Fibroblast of skin of scalp (primary cell): ENCODE measurements at regions not wholly inside any gene's neighbourhood (a gene's known extent, or its start where the extent isn't known, plus 50 kb on each side); places are given as distances from the start of the nearest gene placed in this dataset.
"Not testable (repeated sequence)": the region's sequence is repeated elsewhere in the genome, so short reads cannot be mapped to it uniquely, and the experiment has no call there.

ENCODE experiments used
- DNase-seq: peaks from one replicate; pipeline ENCODE4 v3.0.0-alpha.2; 2013

- peak; percentile 49 for DNase-seq
Measured at GRCh38 chr4:81314897-81315470, 100.0 kb upstream of the PRKG2 start.

DNA sequence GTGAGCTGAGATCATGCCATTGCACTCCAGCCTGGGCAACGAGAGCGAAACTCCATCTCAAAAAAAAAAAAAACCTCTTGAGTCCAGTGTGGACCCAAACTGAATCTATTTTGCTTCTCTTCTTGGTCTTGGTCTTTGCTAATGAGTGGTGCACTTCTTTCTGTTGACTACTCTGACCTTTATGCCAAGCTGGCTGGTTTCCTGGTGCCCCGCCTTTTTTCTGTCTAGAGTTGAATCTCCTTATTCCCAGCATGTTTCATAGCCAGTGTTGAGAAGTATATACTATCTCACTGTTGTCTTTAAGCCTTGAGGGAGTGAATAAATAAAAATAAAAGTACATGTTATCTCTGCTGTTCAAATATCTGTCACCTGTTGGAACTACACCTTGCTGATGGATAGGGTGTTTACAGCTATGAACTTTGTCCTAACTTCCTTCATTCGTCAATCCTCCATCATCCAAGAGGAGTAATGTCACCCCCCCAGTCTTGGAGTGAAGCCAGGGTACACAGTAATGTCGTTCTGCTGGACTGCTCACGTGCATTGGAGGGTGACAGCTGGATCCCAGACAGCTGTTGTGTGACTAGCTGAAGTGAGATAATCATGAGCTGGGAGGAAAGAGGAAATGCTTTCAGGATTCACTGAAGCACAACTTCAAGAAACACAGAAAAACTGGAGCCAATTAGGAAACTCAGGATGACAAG is 99.3 kb upstream of the PRKG2 start:
- peak; percentile 74 for DNase-seq

GRCh38 chr4:81307991-81308390 is 93.0 kb upstream of the PRKG2 start:
- DNase-seq, result no peak

DNA sequence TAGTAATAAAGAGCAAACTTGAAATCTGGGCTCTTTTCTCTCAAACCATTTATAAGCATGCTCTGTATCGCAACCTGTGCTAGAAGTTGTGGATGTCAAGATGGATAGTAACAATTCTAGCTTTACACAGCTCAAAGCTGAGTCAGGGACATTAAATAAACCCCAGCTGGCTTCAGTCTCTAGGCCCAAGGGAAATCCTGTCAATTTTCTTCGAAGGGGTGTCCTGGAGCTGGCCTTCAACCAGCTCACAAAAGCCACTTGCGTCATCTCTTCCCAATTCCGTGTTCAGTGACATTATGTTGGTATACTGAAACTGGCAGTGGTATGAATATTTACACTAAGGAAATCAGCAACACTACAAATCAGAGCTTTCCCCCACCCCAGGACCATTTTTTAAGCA is 89.8 kb upstream of the PRKG2 start:
- no peak for DNase-seq

DNA sequence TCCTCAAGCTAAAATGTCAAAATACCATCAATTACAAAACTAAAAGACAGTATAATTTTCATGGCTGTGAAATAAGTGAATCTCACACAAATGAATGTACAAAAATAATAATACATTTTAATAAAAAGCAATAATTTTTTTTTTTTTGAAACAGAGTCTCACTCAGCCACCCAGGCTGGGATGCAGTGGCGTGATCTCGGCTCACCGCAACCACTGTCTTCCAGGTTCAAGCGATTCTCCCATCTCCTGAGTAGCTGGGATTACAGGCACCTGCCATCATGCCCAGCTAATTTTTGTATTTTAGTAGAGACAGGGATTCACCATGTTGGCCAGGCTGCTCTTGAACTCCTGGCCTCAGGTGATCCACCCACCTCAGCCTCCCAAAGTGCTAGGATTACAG is 85.3 kb upstream of the PRKG2 start:
- not testable (repeated sequence) for DNase-seq

- DNase-seq, result no peak
Measured at GRCh38 chr4:81290813-81291212, 75.8 kb upstream of the PRKG2 start.

- DNase-seq, result peak; percentile 4
Measured at GRCh38 chr4:81287101-81287500, 72.1 kb upstream of the PRKG2 start.

DNA sequence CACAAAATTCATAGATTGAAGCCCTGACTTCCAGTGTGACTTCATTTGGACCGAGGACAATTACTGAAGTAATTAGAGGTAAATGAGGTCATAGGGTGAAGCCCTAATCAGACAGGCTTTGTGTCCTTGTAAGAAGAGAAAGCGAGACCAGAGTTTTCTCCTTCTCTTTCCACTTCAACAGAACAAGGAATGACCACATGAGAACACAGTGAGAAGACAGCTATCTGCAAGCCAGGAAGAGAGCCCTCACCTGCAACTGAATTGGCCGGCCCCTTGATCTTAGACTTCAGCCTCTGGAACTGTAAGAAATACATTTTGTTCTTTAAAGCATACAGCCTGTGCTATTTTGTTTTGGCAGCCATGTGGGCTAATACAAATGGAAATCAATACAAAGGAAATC is 67.1 kb upstream of the PRKG2 start:
- DNase-seq, result no peak

GRCh38 chr4:81274460-81274859 is 59.4 kb upstream of the PRKG2 start:
- DNase-seq, result no peak

- no peak for DNase-seq
Measured at GRCh38 chr4:81272671-81273070, 57.6 kb upstream of the PRKG2 start.
